Activated naive CD4-positive, alpha-beta T cell treated with anti-CD3 and anti-CD28 coated beads, Interleukin-2, amount 50 U/mL, for 72 hours (primary cell): ENCODE measurements at regions not wholly inside any gene's neighbourhood (a gene's known extent, or its start where the extent isn't known, plus 50 kb on each side); places are given as distances from the start of the nearest gene placed in this dataset.

Experiments
- ATAC-seq, 2 donors: fragments of 150-1000 bp; cut with Tn5 transposase; 2 replicates each; pipeline ENCODE4 v1.10.0; 2021; ENCODE audit warnings: mild to moderate bottlenecking in 2 of 2, moderate library complexity in 2 of 2
- DNase-seq, 2 donors: peaks; one replicate each; pipeline ENCODE4 v3.0.0; 2021 to 2022; ENCODE audit warnings: low spot score in 2 of 2
- H3K27ac Mint-ChIP-seq, 2 donors: one replicate each; pipeline ENCODE4 v1.8.0; 2022; ENCODE audit warnings: mild to moderate bottlenecking in 2 of 2, mixed read lengths in 2 of 2
- H3K36me3 Mint-ChIP-seq, 2 donors: one replicate each; pipeline ENCODE4 v1.8.0; 2022; ENCODE audit warnings: mixed read lengths in 2 of 2
- H3K9me3 Mint-ChIP-seq, 2 donors: one replicate each; pipeline ENCODE4 v1.8.0; 2022; ENCODE audit warnings: mixed read lengths in 2 of 2

DNA sequence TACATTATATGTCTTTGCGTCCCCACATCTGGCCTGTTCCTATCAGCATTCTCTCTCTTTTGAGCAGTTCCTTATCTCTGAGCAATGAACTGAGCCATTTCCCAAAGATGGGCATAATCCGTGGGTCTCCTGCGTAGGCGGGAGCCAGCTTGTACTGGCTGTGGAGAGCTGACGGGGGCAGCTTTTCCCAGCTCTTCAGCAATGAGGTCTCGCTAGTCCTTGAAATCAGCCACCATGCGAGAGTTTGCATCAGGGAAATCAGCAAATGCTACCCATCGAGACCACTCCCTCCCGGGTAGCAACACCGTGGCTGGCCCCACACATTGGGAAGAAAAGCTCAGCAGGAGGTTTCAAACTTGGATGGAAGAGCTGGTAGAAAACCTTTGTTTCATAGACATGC lies 51.9 kb upstream of the FAM180A start:
- no peak for ATAC-seq
- H3K27ac Mint-ChIP-seq: peak overlapping the region in 1 of 2 donors; percentile 22

GRCh38 chr7:135799881-135800280 lies 51.3 kb upstream of the FAM180A start:
- Mint-ChIP-seq H3K27ac (no peak overlapping the region), H3K36me3 (no peaks in the 10 kb centered on the region), H3K9me3 (no peaks in the 10 kb centered on the region)
- ATAC-seq (no peak), DNase-seq (no peak)

More for the DNA sequence above, 51.9 kb upstream of the FAM180A start:
- H3K36me3 Mint-ChIP-seq: no peaks in the 10 kb centered on the region
- no peaks in the 10 kb centered on the region for H3K9me3 Mint-ChIP-seq
- DNase-seq: no peak
